C1 segment of cervical spinal cord (tissue), 14 donors: ENCODE measurements at regions not wholly inside any gene's neighbourhood (a gene's known extent, or its start where the extent isn't known, plus 50 kb on each side); places are given as distances from the start of the nearest gene placed in this dataset.
"Not testable (repeated sequence)": the region's sequence is repeated elsewhere in the genome, so short reads cannot be mapped to it uniquely, and the experiment has no call there.

ENCODE experiments used
- DNase-seq, 14 donors: peaks; one replicate each; lab custom pipeline; 2025; lab: John Stamatoyannopoulos, UW

GRCh38 chr20:22529150-22530019, 55.0 kb downstream of the FOXA2 start:
- no peak for DNase-seq

GRCh38 chr20:22526512-22527012, 57.8 kb downstream of the FOXA2 start:
- DNase-seq = no peak

DNA sequence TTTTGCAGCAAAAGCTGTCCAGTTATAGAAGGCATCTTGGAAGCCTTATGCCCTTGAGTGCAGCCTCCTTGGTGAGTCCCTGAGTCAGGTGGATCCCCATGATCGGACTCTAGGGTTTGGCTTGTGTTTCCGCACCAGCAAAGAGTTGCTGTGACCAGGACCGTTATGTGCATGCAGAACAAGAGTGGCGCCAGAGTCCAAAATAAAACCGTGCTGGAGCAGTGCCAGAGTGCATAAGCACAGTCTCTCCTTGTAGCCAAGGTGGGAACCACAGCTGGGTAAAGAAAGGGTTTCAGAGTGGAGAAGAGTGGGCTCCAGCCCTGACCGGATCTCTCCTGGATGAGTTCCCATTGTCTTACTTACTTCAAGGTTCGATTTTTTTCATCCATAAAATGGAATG, 58.6 kb downstream of the FOXA2 start:
- DNase-seq = no peak

DNA sequence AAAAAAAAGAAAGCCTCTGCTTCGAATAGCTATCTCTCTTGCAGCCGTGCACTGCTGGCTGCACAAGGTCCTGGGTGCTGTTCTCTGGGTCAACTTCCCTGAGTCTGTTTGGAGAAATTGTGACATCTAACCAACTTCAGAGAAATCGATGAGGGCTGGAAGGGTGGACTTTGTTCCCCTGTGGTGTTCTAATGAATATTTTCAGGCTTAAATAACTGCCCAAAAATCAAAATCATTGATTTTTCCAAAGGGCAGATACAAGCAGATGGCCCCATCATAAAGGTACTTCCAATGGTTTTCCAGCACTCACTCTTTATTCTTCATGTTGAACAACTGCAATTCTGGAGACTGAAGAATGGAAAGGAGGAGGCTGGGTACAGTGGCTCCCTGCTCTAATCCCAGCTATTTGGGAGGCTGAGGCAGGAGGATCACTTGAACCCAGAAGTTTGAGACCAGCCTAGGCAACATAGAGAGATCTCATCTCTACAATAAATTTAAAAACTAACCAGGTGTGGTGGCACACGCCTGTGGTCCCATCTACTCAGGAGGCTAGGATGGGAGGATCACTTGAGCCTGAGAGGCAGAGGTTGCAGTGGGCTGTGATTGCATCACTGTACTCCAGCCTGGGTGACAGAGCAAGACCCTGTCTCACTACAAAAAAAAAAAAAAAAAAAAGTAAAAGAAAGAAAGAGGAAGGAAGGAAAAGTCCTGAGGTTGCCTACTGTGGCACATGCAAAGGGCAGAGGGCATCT, 59.1 kb downstream of the FOXA2 start:
- DNase-seq = no peak

DNA sequence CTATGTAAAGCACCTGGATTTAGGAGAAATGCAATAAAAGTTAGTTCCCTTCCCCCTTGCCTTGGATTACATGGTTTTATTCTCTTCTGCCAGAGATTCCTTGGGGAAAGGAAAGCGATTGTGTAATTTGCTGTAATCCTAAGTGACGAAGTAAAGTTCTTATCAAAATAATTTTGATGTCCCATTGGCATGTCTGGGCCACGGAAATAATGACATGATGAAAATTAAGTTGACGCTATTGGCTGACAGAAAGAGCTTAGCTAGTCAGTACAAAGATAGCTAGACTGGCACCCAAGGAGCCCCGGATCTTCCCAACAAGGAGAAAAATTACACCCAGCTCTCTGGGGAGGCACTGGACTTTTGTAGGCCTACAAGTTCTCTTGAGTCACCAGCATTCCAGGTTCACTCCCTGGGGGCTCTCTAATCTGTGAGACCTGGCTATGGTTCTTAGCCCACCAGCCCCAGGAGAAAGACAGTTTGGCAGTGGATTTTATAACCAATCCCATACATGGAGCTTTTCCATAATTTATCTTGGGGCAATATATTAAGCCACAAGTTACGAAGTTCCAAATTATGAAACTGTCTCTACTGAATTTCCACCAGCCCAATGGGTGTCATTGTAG, 59.9 kb downstream of the FOXA2 start:
- no peak for DNase-seq

GRCh38 chr20:22523499-22524392, 60.6 kb downstream of the FOXA2 start:
- DNase-seq = no peak

- no peak for DNase-seq
Measured at GRCh38 chr20:22523128-22523498, 61.3 kb downstream of the FOXA2 start.

DNA sequence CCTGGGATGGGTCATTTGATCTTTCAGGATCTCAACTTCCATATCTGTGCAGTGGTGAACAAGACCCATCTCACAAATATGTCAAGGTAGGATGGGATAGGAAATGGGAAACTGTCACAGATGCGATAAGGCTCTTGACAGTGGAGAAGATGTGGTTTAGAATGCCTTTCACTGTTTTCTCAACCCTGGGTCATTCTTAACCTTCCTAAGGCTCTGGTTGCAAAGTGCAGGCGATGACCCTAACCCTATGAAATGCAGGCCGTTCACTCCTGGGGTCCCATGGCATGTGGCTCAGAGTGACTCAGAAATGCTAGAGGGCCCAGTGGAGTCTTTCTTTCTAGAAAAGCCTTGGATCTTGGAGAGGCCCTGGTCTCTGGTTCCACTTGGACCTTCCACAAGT, 61.7 kb downstream of the FOXA2 start:
- no peak for DNase-seq

- DNase-seq = not testable (repeated sequence)
Measured at GRCh38 chr20:22521940-22522339, 62.4 kb downstream of the FOXA2 start.

DNA sequence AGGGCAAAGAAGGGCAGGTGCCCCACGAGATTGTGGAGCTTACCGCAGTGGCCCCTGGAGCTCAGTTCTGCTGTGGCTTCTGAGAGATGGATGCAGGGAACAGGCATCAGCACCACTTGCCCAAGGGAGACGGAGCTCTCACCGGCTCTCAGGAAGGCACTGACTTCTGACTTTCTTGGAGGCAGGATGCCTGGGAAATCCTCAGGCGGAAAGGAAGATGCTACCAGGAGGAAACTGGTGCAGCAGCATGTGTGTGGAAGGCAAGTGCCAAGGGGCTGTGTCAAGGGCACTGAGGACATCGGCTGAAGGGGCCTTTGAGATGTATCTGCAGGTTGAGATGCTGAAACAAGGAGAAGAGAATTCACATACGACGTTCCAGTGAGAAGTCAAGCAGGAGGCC, 64.0 kb downstream of the FOXA2 start:
- DNase-seq = no peak

GRCh38 chr20:22515264-22515663, 69.1 kb downstream of the FOXA2 start:
- DNase-seq = no peak

DNA sequence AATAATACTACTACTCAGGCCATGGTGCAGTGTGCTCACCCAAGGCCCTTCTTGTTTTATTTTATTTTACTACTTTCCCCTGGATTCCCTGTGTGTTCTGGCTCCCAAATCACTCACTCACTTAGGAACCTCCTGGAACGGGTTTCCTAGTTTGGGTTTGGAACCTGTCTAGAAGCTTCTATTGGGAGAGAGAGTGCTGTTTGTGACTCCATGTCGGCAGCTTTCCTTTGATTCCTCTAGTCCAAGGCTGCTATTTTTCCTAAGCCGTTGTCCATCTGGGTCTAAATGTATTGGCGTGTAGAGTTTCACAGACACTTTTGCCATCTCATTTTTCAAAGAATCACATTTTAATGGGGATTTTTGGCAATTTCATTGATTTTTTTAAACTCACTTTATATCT, 70.8 kb downstream of the FOXA2 start:
- DNase-seq = no peak

DNA sequence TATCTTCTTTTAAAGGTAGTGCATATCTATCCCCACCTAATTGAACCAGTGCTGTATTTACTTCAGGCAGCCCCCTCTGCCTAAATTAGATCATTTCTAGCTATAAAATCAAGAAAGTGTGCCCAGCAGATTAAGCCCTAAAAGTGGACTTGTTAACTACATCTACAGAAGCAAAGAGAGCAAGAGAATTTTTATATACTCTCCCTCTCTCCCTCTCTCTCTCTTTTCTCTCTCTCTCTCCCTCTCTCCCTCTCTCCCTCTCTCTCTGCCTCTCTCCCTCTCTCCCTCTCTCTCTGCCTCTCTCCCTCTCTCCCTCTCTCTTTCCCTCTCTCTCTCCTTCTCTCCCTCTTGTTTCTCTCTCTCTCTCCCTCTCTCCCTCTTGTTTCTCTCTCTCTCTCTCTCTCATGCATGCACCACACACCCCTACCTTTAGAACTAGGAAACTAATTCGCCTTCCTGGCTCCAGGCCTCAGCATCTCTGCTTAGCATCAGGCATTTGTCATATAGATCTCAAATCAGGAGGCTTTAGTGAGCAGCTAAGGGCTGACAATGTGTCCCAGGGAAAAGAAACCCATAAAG, 71.4 kb downstream of the FOXA2 start:
- no peak for DNase-seq

GRCh38 chr20:22511943-22512910, 72.1 kb downstream of the FOXA2 start:
- DNase-seq = no peak

GRCh38 chr20:22509843-22510147, 74.6 kb downstream of the FOXA2 start:
- no peak for DNase-seq

GRCh38 chr20:22509090-22509842, 75.1 kb downstream of the FOXA2 start:
- DNase-seq = no peak

DNA sequence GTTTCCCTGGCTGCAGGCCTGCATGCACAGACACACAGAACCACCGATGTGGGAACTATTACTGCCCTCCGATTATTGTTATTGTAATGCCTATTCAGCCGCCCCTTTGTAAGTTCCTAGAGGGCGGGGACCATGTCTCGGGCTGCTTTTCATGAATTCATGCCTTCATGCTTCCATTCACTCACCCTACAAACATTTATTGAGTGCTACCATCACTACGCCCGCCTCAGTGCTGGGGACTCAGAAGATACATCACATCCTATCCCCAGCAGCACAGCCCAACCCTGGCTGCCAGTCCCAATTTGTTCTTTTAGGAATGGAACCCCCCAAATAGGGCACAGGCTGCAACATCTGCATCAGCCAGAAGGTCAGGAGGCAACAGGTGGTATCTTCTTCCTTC, 75.9 kb downstream of the FOXA2 start:
- no peak for DNase-seq

DNA sequence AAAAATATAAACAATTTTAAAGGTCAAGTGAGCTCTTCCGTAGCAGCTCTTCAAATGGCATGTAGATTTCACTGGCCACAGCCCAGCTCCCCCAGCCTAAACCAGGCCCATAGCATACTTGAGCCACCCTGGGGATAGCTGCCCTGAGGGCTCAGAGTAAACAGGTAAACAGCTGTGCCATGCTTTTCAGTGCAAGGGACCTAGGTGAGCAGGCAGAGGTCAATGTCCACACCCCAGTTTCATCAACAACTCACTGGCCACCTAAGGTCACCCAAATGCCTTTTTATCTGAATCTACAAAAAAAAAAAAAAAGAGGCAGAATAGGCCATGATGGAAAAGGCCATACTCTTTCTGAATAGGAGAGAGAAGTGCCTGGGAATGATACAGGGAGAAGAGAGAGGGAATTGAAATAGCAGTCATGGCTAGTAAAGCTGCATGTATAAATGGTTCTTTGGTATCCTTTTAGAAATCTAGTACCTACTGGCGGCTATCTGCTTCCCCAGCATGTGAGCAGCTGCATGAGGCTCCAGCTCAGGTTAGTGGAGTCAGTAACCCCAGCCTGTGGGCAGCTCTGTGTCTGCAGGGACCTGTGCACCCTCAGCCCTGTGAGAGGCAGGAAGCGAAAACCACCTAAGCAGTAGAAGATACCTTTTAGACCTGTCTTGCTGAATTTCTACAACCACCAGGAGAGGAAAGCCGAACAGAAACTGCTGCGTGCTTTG, 77.0 kb downstream of the FOXA2 start:
- no peak for DNase-seq

DNA sequence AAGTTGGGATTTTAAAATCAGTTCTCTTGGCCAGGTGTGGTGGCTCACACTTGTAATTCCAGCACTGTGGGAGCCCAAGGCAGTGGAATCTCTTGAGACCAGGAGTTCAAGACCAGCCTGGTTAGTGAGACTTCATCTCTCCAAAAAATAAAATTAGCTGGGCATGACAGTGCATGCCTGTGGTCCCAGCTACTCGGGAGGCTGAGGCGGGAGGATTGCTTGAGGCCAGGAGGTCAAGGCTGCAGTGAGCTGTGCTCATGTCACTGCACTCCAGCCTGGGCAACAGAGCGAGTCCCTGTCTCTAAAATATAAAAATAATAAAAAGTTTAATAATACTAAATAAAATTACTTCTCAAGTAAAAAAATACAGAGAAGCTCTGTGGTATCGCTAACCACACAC, 77.5 kb downstream of the FOXA2 start:
- no peak for DNase-seq
